ENCODE measurements at regions not wholly inside any gene's neighbourhood (a gene's known extent, or its start where the extent isn't known, plus 50 kb on each side); places are given as distances from the start of the nearest gene placed in this dataset.

DNA sequence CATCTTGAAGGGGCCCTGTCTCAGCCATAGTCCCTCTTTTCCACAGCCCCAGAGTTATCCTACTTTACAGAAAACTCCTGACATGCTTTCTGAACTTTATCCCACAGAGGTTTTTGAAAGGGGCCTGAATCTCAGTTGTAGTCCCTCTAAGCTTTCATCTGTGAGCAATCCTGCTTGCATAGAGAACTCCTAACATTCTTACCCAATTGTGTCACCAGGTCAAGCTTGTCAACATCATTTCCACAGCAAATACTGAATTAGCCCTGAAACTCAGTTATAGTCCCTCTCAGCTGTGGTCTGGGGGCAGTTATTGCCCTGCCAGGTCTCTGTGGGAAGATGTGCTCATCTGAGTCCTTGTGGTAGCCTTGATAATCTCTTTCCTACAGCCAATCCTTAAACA is 2190.3 kb upstream of the PCDH20 start:
- TF ChIP-seq, protein P1, sequence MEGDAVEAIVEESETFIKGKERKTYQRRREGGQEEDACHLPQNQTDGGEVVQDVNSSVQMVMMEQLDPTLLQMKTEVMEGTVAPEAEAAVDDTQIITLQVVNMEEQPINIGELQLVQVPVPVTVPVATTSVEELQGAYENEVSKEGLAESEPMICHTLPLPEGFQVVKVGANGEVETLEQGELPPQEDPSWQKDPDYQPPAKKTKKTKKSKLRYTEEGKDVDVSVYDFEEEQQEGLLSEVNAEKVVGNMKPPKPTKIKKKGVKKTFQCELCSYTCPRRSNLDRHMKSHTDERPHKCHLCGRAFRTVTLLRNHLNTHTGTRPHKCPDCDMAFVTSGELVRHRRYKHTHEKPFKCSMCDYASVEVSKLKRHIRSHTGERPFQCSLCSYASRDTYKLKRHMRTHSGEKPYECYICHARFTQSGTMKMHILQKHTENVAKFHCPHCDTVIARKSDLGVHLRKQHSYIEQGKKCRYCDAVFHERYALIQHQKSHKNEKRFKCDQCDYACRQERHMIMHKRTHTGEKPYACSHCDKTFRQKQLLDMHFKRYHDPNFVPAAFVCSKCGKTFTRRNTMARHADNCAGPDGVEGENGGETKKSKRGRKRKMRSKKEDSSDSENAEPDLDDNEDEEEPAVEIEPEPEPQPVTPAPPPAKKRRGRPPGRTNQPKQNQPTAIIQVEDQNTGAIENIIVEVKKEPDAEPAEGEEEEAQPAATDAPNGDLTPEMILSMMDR (IDR thresholded peaks at IDR 0.05) = no peak
- peaks cover 11% of the 10 kb centered on the region for H3K36me3 Mint-ChIP-seq (ENCODE audit: unreplicated experiment)
- H3K27me3 Mint-ChIP-seq (ENCODE audit: unreplicated experiment) = no peaks in the 10 kb centered on the region
- DNase-seq (ENCODE audit: extremely low spot score, unreplicated experiment) = no peak
- peaks cover 18% of the 10 kb centered on the region for H3K9me3 Mint-ChIP-seq (ENCODE audit: unreplicated experiment)
- H3K27ac Mint-ChIP-seq (ENCODE audit: unreplicated experiment) = no peak overlapping the region
- no peak overlapping the region for H3K4me3 Mint-ChIP-seq (ENCODE audit: unreplicated experiment)
- no peaks in the 10 kb centered on the region for H3K4me1 Mint-ChIP-seq (ENCODE audit: unreplicated experiment)

GRCh38 chr13:63605403-63605802 is 2189.8 kb upstream of the PCDH20 start:
- TF ChIP-seq, protein P1 (IDR thresholded peaks at IDR 0.05) = no peak
- H3K4me1 Mint-ChIP-seq (ENCODE audit: unreplicated experiment) = no peaks in the 10 kb centered on the region
- no peaks in the 10 kb centered on the region for H3K27me3 Mint-ChIP-seq (ENCODE audit: unreplicated experiment)
- peaks cover 11% of the 10 kb centered on the region for H3K36me3 Mint-ChIP-seq (ENCODE audit: unreplicated experiment)
- no peak overlapping the region for H3K27ac Mint-ChIP-seq (ENCODE audit: unreplicated experiment)
- no peak overlapping the region for H3K4me3 Mint-ChIP-seq (ENCODE audit: unreplicated experiment)
- peaks cover 18% of the 10 kb centered on the region for H3K9me3 Mint-ChIP-seq (ENCODE audit: unreplicated experiment)
- DNase-seq (ENCODE audit: extremely low spot score, unreplicated experiment) = no peak

GRCh38 chr13:63595811-63596210 is 2180.2 kb upstream of the PCDH20 start:
- Mint-ChIP-seq H3K27ac (ENCODE audit: unreplicated experiment) (no peak overlapping the region), H3K36me3 (ENCODE audit: unreplicated experiment) (no peaks in the 10 kb centered on the region), H3K9me3 (ENCODE audit: unreplicated experiment) (no peaks in the 10 kb centered on the region), H3K4me1 (ENCODE audit: unreplicated experiment) (no peaks in the 10 kb centered on the region), H3K27me3 (ENCODE audit: unreplicated experiment) (no peaks in the 10 kb centered on the region), H3K4me3 (ENCODE audit: unreplicated experiment) (no peak overlapping the region)
- DNase-seq (ENCODE audit: extremely low spot score, unreplicated experiment) = no peak
- TF ChIP-seq, protein P1 (IDR thresholded peaks at IDR 0.05) = no peak

DNA sequence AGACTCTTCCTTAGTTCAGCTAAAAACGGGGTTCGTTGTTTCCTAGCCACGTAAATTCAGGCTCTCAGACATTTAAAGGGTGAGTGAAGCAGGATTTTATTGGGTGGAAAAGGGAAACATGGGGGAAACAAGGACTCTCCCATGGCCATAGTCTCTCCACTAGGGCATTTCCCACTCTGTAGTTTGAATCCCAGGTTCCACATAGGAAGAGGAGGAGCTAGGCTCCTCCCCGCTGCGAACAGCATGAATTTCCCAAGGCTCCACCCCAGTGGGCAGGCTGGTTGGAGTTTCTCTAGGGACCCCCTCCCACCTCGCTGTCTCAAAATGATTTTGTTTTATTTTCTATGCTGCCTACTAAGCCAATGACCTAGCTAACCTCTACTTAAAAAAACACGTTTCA is 2170.8 kb upstream of the PCDH20 start:
- peaks cover 2% of the 10 kb centered on the region for H3K4me1 Mint-ChIP-seq (ENCODE audit: unreplicated experiment)
- TF ChIP-seq, protein P1 (IDR thresholded peaks at IDR 0.05) = no peak
- H3K9me3 Mint-ChIP-seq (ENCODE audit: unreplicated experiment) = peaks cover 8% of the 10 kb centered on the region
- no peak overlapping the region for H3K4me3 Mint-ChIP-seq (ENCODE audit: unreplicated experiment)
- DNase-seq (ENCODE audit: extremely low spot score, unreplicated experiment) = no peak
- H3K27ac Mint-ChIP-seq (ENCODE audit: unreplicated experiment) = no peak overlapping the region
- no peaks in the 10 kb centered on the region for H3K27me3 Mint-ChIP-seq (ENCODE audit: unreplicated experiment)
- no peaks in the 10 kb centered on the region for H3K36me3 Mint-ChIP-seq (ENCODE audit: unreplicated experiment)

- no peak for DNase-seq (ENCODE audit: extremely low spot score, unreplicated experiment)
- peaks cover 5% of the 10 kb centered on the region for H3K36me3 Mint-ChIP-seq (ENCODE audit: unreplicated experiment)
- no peak overlapping the region for H3K27ac Mint-ChIP-seq (ENCODE audit: unreplicated experiment)
- TF ChIP-seq, protein P1 (IDR thresholded peaks at IDR 0.05) = no peak
- no peaks in the 10 kb centered on the region for H3K27me3 Mint-ChIP-seq (ENCODE audit: unreplicated experiment)
- no peak overlapping the region for H3K4me3 Mint-ChIP-seq (ENCODE audit: unreplicated experiment)
- H3K4me1 Mint-ChIP-seq (ENCODE audit: unreplicated experiment) = no peaks in the 10 kb centered on the region
- H3K9me3 Mint-ChIP-seq (ENCODE audit: unreplicated experiment) = peaks cover 17% of the 10 kb centered on the region
Measured at GRCh38 chr13:63578796-63579195, 2163.1 kb upstream of the PCDH20 start.
